Ishikawa (cell line): ENCODE measurements at regions not wholly inside any gene's neighbourhood (a gene's known extent, or its start where the extent isn't known, plus 50 kb on each side); places are given as distances from the start of the nearest gene placed in this dataset.

ENCODE experiments used
- CEBPB ChIP-seq: IDR thresholded peaks from 2 replicates; pipeline ENCODE4 v1.6.1; 2012
- EP300 ChIP-seq: IDR thresholded peaks from 2 replicates; pipeline ENCODE4 v1.6.1; 2012; ENCODE audit warnings: borderline replicate concordance
- FOXM1 ChIP-seq: IDR thresholded peaks from 2 replicates; pipeline ENCODE4 v1.6.1; 2012; ENCODE audit warnings: low read depth, borderline replicate concordance
- NFIC ChIP-seq: IDR thresholded peaks from 2 replicates; pipeline ENCODE4 v1.6.1; 2012
- RAD21 ChIP-seq: IDR thresholded peaks from 2 replicates; pipeline ENCODE4 v1.6.1; 2012; ENCODE audit warnings: low read depth
- TEAD4 ChIP-seq: IDR thresholded peaks from 2 replicates; pipeline ENCODE4 v1.6.1; 2012
- YY1 ChIP-seq: IDR thresholded peaks from 2 replicates; pipeline ENCODE4 v1.6.1; 2012; ENCODE audit warnings: low read depth
- TF ChIP-seq, protein P1 (sequence below): IDR thresholded peaks from 2 replicates; pipeline ENCODE4 v1.6.1; 2012; ENCODE audit warnings: low read depth, mild to moderate bottlenecking
- TF ChIP-seq, protein P2 (sequence below): IDR thresholded peaks from 2 replicates; pipeline ENCODE4 v1.6.1; 2012

DNA sequence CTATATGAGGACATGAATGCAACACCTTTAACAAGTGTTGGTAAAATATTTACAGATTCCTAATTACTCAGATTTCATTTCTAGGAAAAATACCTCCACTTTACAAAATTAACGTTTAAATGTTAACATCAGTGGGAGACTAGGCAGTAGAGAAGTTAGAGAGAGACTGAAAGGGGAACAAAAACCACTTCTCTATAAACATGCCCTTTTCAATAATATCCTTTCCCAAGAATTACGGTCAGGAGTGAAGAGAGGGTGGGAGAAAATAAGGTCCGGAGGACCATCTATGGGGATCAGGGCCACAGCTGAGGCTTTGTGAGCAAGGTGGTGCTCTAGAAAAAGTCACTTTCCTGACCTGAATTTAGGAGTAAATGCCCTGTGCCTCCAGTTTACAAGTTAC, 65.3 kb upstream of the WIPF1 start:
- TF ChIP-seq, protein P1, sequence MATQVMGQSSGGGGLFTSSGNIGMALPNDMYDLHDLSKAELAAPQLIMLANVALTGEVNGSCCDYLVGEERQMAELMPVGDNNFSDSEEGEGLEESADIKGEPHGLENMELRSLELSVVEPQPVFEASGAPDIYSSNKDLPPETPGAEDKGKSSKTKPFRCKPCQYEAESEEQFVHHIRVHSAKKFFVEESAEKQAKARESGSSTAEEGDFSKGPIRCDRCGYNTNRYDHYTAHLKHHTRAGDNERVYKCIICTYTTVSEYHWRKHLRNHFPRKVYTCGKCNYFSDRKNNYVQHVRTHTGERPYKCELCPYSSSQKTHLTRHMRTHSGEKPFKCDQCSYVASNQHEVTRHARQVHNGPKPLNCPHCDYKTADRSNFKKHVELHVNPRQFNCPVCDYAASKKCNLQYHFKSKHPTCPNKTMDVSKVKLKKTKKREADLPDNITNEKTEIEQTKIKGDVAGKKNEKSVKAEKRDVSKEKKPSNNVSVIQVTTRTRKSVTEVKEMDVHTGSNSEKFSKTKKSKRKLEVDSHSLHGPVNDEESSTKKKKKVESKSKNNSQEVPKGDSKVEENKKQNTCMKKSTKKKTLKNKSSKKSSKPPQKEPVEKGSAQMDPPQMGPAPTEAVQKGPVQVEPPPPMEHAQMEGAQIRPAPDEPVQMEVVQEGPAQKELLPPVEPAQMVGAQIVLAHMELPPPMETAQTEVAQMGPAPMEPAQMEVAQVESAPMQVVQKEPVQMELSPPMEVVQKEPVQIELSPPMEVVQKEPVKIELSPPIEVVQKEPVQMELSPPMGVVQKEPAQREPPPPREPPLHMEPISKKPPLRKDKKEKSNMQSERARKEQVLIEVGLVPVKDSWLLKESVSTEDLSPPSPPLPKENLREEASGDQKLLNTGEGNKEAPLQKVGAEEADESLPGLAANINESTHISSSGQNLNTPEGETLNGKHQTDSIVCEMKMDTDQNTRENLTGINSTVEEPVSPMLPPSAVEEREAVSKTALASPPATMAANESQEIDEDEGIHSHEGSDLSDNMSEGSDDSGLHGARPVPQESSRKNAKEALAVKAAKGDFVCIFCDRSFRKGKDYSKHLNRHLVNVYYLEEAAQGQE, result no peak
- TF ChIP-seq NFIC (no peak), FOXM1 (no peak), YY1 (no peak), EP300 (no peak), RAD21 (no peak), CEBPB (no peak), TEAD4 (no peak)
- TF ChIP-seq, protein P2, sequence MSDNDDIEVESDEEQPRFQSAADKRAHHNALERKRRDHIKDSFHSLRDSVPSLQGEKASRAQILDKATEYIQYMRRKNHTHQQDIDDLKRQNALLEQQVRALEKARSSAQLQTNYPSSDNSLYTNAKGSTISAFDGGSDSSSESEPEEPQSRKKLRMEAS, result no peak
